K562 (cell line): ENCODE measurements at regions not wholly inside any gene's neighbourhood (a gene's known extent, or its start where the extent isn't known, plus 50 kb on each side); places are given as distances from the start of the nearest gene placed in this dataset.

Experiments used
- ATAC-seq: fragments of 200-7000 bp; cut with Tn5 transposase; 3 replicates; pipeline ENCODE4 v1.9.1; 2020; ENCODE audit warnings: moderate library complexity
- BruUV-seq: library from RNA; stranded (reverse); fragments of 400-500 nt; replicated peaks from 2 replicates; lab custom pipeline; 2021; lab: Mats Ljungman, UMichigan
- CTCF ChIA-PET: fragments of 300-600 bp; formaldehyde crosslinking; extraction: SDS; loops from one replicate; lab custom pipeline; 2021; ENCODE audit warnings: low intra/inter-chr PET ratio; lab: Yijun Ruan, JAX
- POLR2A ChIA-PET: fragments of 300-600, 350-650 bp; sonication (Branson Sonifier 250); formaldehyde crosslinking; extraction: SDS; loops from one replicate; lab custom pipeline; 2021; ENCODE audit warnings: antibody characterized with exemption, inconsistent platforms; lab: Yijun Ruan, JAX
- DNase-seq, 4 experiments: peaks; one replicate each; pipeline versions ENCODE4 v3.0.0 to v3.0.0-alpha.2; 2011 to 2018; ENCODE audit warnings: low spot score in 3 of 4, mixed read lengths in 3 of 4; ENCODE audit errors: extremely low read depth in 1 of 4
- FAIRE-seq: peaks from 2 replicates; lab custom pipeline; 2011; peaks lifted over from hg19 to GRCh38; lab: Jason Lieb, UNC
- H2AFZ ChIP-seq: 2 replicates; pipeline ENCODE4 v1.6.0; 2011; ENCODE audit warnings: low read depth, low read length, control low read depth, inconsistent platforms
- H3K27ac ChIP-seq: fragments of 200-600 bp; 3 replicates; pipeline ENCODE4 v1.8.0; 2011; ENCODE audit warnings: low read depth, mild to moderate bottlenecking, control low read depth, inconsistent platforms, low read length, moderate library complexity, mixed read lengths; ENCODE audit errors: extremely low read depth
- H3K27me3 ChIP-seq, 2 experiments: fragments of 300-600 bp in 1 of 2; 2 replicates in 1 of 2; 3 replicates in 1 of 2; pipeline versions ENCODE4 v1.6.0 to v1.8.0; 2011; ENCODE audit warnings: inconsistent platforms in 2 of 2, low read length in 2 of 2, mild to moderate bottlenecking in 1 of 2, mixed read lengths in 1 of 2, moderate library complexity in 1 of 2; ENCODE audit not compliant: control insufficient read depth in 2 of 2, insufficient read depth in 2 of 2
- H3K36me3 ChIP-seq: fragments of 300-600 bp; 3 replicates; pipeline ENCODE4 v1.8.0; 2011; ENCODE audit warnings: mild to moderate bottlenecking, low read length, inconsistent platforms; ENCODE audit not compliant: control insufficient read depth, insufficient read depth
- H3K4me1 ChIP-seq, 2 experiments: fragments of 200-600 bp in 1 of 2; replicated peaks in 1 of 2; 2 replicates in 1 of 2; 3 replicates in 1 of 2; pipeline versions ENCODE4 v1.5.1 to v1.8.0; 2011; ENCODE audit warnings: inconsistent platforms in 2 of 2, low read length in 2 of 2, mild to moderate bottlenecking in 1 of 2, mixed read lengths in 1 of 2, moderate library complexity in 1 of 2; ENCODE audit not compliant: control insufficient read depth in 2 of 2, insufficient read depth in 2 of 2
- H3K4me2 ChIP-seq: 2 replicates; pipeline ENCODE4 v1.6.1; 2011; ENCODE audit warnings: low read length, control low read depth, inconsistent platforms, mixed read lengths; ENCODE audit not compliant: insufficient read depth
- H3K4me3 ChIP-seq: fragments of 200-600 bp; sonication (generic), shearing (Covaris generic); 2 replicates; pipeline ENCODE4 v1.5.1; 2016; ENCODE audit warnings: control low read depth, inconsistent platforms
- H3K79me2 ChIP-seq: fragments of 200-600 bp; 3 replicates; pipeline ENCODE4 v1.8.0; 2011; ENCODE audit warnings: low read length, inconsistent platforms; ENCODE audit not compliant: control insufficient read depth, insufficient read depth
- H3K9ac ChIP-seq, 2 experiments: 2 replicates each; pipeline versions ENCODE4 v1.6.0 to v1.6.1; 2011; ENCODE audit warnings: low read depth in 2 of 2, low read length in 2 of 2, control low read depth in 1 of 2, inconsistent platforms in 1 of 2, mild to moderate bottlenecking in 1 of 2, mixed read lengths in 1 of 2; ENCODE audit not compliant: insufficient read depth in 1 of 2
- H3K9me1 ChIP-seq: one replicate; pipeline ENCODE4 v1.6.0; 2011; ENCODE audit warnings: inconsistent platforms, mild to moderate bottlenecking, low read length, moderate library complexity; ENCODE audit not compliant: control insufficient read depth, insufficient read depth
- H3K9me3 ChIP-seq: replicated peaks from 2 replicates; pipeline ENCODE4 v1.5.1; 2011; ENCODE audit warnings: low read depth, low read length, inconsistent platforms; ENCODE audit not compliant: control insufficient read depth, insufficient read depth
- H4K20me1 ChIP-seq: replicated peaks from 2 replicates; pipeline ENCODE4 v1.6.1; 2011; ENCODE audit warnings: low read length, inconsistent platforms, mixed read lengths; ENCODE audit not compliant: control insufficient read depth, insufficient read depth
- ARID1B ChIP-seq: fragments of 450-650 bp; IDR thresholded peaks from 2 replicates; pipeline ENCODE4 v1.6.1; 2016; ENCODE audit warnings: antibody characterized with exemption, mild to moderate bottlenecking, inconsistent platforms
- DIDO1 ChIP-seq: fragments of 450-650 bp; IDR thresholded peaks from 2 replicates; pipeline ENCODE4 v1.6.1; 2016; ENCODE audit warnings: low read depth, missing biosample characterization, missing genetic modification characterization
- ID3 ChIP-seq, 2 experiments: fragments of 250-450 bp in 1 of 2; fragments of 450-650 bp in 1 of 2; sonication (Bioruptor Pico) in 1 of 2; IDR thresholded peaks; 2 replicates each; pipeline versions ENCODE4 v1.6.1 to v1.8.0; 2016 to 2021; ENCODE audit warnings: mild to moderate bottlenecking in 2 of 2, moderate library complexity in 2 of 2, missing compliant biosample characterization in 1 of 2, missing genetic modification characterization in 1 of 2
- NCOA6 ChIP-seq: fragments of 450-650 bp; IDR thresholded peaks from 2 replicates; pipeline ENCODE4 v1.6.1; 2017; ENCODE audit warnings: mild to moderate bottlenecking
- RBM22 ChIP-seq: fragments of 200-400 bp; formaldehyde crosslinking; IDR thresholded peaks from 2 replicates; pipeline ENCODE4 v1.6.1; 2018; ENCODE audit warnings: low read length, low read depth; ENCODE audit not compliant: poor library complexity, severe bottlenecking
- TAL1 ChIP-seq: fragments of 450-650 bp; IDR thresholded peaks from 2 replicates; pipeline ENCODE4 v1.6.1; 2016; ENCODE audit warnings: mild to moderate bottlenecking
- TEAD4 ChIP-seq, 2 experiments: sonication (generic) in 1 of 2; formaldehyde crosslinking in 1 of 2; IDR thresholded peaks; 2 replicates each; pipeline versions ENCODE4 v1.6.1 to v1.8.0; 2012 to 2022; ENCODE audit warnings: borderline replicate concordance in 1 of 2, inconsistent platforms in 1 of 2, low read length in 1 of 2, mild to moderate bottlenecking in 1 of 2, missing genetic modification reagents in 1 of 2
- U2AF1 ChIP-seq: fragments of 200-400 bp; formaldehyde crosslinking; optimal IDR thresholded peaks from 2 replicates; pipeline ENCODE3; 2017; ENCODE audit warnings: mild to moderate bottlenecking, low read depth, low read length, moderate library complexity
- U2AF2 ChIP-seq: fragments of 200-400 bp; formaldehyde crosslinking; optimal IDR thresholded peaks from 2 replicates; pipeline ENCODE3; 2017; ENCODE audit warnings: low read depth, mild to moderate bottlenecking, low read length
- WGBS: fragments of 100-300 bp; shearing (Covaris generic); methylation state at CpG from one replicate; pipeline ENCODE4 v1.1.6; 2016; ENCODE audit warnings: low coverage, mixed read lengths; ENCODE audit not compliant: insufficient coverage; ENCODE audit errors: missing lambda C conversion rate; 5-methylcytosine and 5-hydroxymethylcytosine counted together
- in situ Hi-C: fragments of 300-500 bp; cut with MboI; formaldehyde crosslinking; loops from 4 replicates; pipeline ENCODE4 v1.15.0; 2018; ENCODE audit warnings: inconsistent platforms, mixed read lengths
- intact Hi-C: fragments of 100-400 bp; cut with micrococcal nuclease; formaldehyde crosslinking; loops from 2 replicates; pipeline ENCODE4 v1.14.2; 2022
- TF ChIP-seq, protein P1 (sequence below): sonication (generic); formaldehyde crosslinking; IDR thresholded peaks from 2 replicates; pipeline ENCODE4 v1.8.0; 2023; ENCODE audit warnings: mild to moderate bottlenecking, missing genetic modification reagents
- TF ChIP-seq, protein P2 (sequence below): fragments of 250-450 bp; sonication (Bioruptor Pico); IDR thresholded peaks from 2 replicates; pipeline ENCODE4 v1.4.0; 2020; ENCODE audit warnings: mild to moderate bottlenecking, moderate library complexity
- TF ChIP-seq, protein P3 (sequence below): sonication (generic); formaldehyde crosslinking; IDR thresholded peaks from 2 replicates; pipeline ENCODE4 v1.8.0; 2022; ENCODE audit warnings: mild to moderate bottlenecking, missing genetic modification reagents
- TF ChIP-seq, protein P4 (sequence below): fragments of 250-450 bp; sonication (Bioruptor Pico); IDR thresholded peaks from 2 replicates; pipeline ENCODE4 v1.9.0; 2021; ENCODE audit warnings: mild to moderate bottlenecking, inconsistent platforms

- no peak for TF ChIP-seq U2AF1
- TF ChIP-seq, protein P1, sequence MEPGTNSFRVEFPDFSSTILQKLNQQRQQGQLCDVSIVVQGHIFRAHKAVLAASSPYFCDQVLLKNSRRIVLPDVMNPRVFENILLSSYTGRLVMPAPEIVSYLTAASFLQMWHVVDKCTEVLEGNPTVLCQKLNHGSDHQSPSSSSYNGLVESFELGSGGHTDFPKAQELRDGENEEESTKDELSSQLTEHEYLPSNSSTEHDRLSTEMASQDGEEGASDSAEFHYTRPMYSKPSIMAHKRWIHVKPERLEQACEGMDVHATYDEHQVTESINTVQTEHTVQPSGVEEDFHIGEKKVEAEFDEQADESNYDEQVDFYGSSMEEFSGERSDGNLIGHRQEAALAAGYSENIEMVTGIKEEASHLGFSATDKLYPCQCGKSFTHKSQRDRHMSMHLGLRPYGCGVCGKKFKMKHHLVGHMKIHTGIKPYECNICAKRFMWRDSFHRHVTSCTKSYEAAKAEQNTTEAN (CRISPR knock-in tag): no peak
- TF ChIP-seq ARID1B: no peak
- TF ChIP-seq, protein P2, sequence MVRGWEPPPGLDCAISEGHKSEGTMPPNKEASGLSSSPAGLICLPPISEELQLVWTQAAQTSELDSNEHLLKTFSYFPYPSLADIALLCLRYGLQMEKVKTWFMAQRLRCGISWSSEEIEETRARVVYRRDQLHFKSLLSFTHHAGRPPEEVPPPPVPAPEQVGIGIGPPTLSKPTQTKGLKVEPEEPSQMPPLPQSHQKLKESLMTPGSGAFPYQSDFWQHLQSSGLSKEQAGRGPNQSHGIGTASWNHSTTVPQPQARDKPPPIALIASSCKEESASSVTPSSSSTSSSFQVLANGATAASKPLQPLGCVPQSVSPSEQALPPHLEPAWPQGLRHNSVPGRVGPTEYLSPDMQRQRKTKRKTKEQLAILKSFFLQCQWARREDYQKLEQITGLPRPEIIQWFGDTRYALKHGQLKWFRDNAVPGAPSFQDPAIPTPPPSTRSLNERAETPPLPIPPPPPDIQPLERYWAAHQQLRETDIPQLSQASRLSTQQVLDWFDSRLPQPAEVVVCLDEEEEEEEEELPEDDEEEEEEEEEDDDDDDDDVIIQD (CRISPR knock-in tag): no peak
- no peak for TF ChIP-seq NCOA6
- no peak for TF ChIP-seq DIDO1
- no peak for TF ChIP-seq U2AF2
These were observed 55.9 kb upstream of the FAM174B start (continued) for GRCh38 chr15:92711457-92711831.

DNA sequence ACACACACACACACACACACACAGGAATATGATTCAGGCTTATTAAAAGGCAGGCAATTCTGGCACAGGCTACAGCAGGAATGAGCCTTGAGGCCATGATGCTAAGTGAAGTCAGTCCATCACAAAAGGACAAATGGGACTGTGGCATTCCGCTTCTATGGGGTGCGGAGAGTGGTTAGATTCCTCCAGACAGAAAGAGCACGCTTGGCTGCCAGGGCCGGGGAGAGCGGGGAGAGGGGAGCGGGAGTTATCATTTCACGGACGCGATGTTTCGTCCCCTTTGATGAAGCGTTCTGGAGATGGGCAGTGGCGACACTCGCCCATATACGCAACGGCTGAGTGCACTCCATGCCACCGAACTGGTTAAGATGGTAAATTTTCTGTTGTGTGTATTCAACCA, 58.5 kb upstream of the FAM174B start:
- Histone ChIP-seq H3K4me1 (peaks cover 0 to 17% of the 10 kb centered on the region in 2 experiments; a peak in 2 of 5 replicates), H2AFZ (no peak overlapping the region; the same call in 1 of the 2 replicates), H3K9ac (no peak overlapping the region), H3K27ac (no peak overlapping the region), H3K27me3 (peaks cover 19 to 53% of the 10 kb centered on the region in 2 experiments), H3K9me1 (no peaks in the 10 kb centered on the region), H3K4me3 (no peak overlapping the region), H3K9me3 (no peaks in the 10 kb centered on the region), H3K79me2 (no peaks in the 10 kb centered on the region), H4K20me1 (no peaks in the 10 kb centered on the region), H3K4me2 (peak overlapping the region; percentile 39; the same call in 1 of the 2 replicates), H3K36me3 (no peaks in the 10 kb centered on the region)
- peak; percentile 23; the same call in 2 of the 3 replicates for ATAC-seq
- no peak for DNase-seq
- BruUV-seq: no TSS peak
- intact Hi-C loops (loop anchor here (1.0 to 2.0 kb wide), 3 partner anchors 19 to 617 kb away; no protein-coding TSS in a partner anchor), in situ Hi-C loops (no loop called here)
- POLR2A ChIA-PET: interaction anchor here (1.5 kb wide), 1 partner anchor 20 kb away, joined by 5 read pairs; no protein-coding TSS in a partner anchor
- whole genome bisulfite sequencing: 30% methylated on average over 16 of the region's 16 CpGs
- CTCF ChIA-PET: interaction anchor here (0.6 to 1.4 kb wide), 3 partner anchors 193 to 1658 kb away, joined by 3 to 4 read pairs (median 3); no protein-coding TSS in a partner anchor
- no peak for FAIRE-seq
- no peak for TF ChIP-seq TAL1
- TF ChIP-seq ID3 (CRISPR knock-in tag; IDR thresholded peaks at IDR 0.05): no peak
- no peak for TF ChIP-seq ID3 (tag; IDR thresholded peaks at IDR 0.05)
- TF ChIP-seq, protein P3, sequence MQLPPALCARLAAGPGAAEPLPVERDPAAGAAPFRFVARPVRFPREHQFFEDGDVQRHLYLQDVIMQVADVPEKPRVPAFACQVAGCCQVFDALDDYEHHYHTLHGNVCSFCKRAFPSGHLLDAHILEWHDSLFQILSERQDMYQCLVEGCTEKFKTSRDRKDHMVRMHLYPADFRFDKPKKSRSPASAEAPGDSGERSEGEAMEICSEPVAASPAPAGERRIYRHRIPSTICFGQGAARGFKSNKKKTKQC (CRISPR knock-in tag): no peak
- TF ChIP-seq RBM22: no peak
- no peak for TF ChIP-seq TEAD4 (IDR thresholded peaks at IDR 0.05; ENCODE audit: low read length)
- no peak for TF ChIP-seq TEAD4 (CRISPR knock-in tag; IDR thresholded peaks at IDR 0.05; ENCODE audit: borderline replicate concordance)
- TF ChIP-seq, protein P4, sequence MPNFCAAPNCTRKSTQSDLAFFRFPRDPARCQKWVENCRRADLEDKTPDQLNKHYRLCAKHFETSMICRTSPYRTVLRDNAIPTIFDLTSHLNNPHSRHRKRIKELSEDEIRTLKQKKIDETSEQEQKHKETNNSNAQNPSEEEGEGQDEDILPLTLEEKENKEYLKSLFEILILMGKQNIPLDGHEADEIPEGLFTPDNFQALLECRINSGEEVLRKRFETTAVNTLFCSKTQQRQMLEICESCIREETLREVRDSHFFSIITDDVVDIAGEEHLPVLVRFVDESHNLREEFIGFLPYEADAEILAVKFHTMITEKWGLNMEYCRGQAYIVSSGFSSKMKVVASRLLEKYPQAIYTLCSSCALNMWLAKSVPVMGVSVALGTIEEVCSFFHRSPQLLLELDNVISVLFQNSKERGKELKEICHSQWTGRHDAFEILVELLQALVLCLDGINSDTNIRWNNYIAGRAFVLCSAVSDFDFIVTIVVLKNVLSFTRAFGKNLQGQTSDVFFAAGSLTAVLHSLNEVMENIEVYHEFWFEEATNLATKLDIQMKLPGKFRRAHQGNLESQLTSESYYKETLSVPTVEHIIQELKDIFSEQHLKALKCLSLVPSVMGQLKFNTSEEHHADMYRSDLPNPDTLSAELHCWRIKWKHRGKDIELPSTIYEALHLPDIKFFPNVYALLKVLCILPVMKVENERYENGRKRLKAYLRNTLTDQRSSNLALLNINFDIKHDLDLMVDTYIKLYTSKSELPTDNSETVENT (CRISPR knock-in tag): no peak
